HG03139 (cell line): ENCODE measurements at regions not wholly inside any gene's neighbourhood (a gene's known extent, or its start where the extent isn't known, plus 50 kb on each side); places are given as distances from the start of the nearest gene placed in this dataset.

Experiments
- ATAC-seq: cut with Tn5 transposase; IDR thresholded peaks from one replicate; pipeline ENCODE4 v1.9.1; 2021; ENCODE audit not compliant: unreplicated experiment

DNA sequence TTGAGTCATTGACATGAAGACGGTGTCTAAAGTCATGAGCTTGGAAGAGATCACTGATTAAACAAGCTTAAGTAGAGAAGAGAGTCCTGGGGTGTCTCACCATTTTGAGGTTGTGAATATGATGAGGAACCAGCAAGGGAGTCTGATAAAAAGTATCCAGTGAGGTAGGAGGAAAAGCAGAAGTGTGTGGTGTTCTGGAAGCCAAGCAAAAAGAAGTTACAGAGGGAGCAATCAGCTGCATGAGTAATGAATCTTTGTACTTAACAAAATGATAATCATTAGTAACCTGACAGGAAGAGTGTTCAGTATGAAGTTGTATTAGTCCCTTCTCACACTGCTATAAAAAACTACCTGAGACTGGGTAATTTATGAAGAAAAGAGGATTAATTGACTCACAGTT lies 131.3 kb downstream of the C11orf87 start:
- ATAC-seq: no peak

- no peak for ATAC-seq
Observed at GRCh38 chr11:109554951-109555350, 133.0 kb downstream of the C11orf87 start.

GRCh38 chr11:109564241-109564640 lies 142.3 kb downstream of the C11orf87 start:
- no peak for ATAC-seq

GRCh38 chr11:109582470-109582869 lies 160.5 kb downstream of the C11orf87 start:
- no peak for ATAC-seq

GRCh38 chr11:109584001-109584972 lies 162.3 kb downstream of the C11orf87 start:
- ATAC-seq: no peak

DNA sequence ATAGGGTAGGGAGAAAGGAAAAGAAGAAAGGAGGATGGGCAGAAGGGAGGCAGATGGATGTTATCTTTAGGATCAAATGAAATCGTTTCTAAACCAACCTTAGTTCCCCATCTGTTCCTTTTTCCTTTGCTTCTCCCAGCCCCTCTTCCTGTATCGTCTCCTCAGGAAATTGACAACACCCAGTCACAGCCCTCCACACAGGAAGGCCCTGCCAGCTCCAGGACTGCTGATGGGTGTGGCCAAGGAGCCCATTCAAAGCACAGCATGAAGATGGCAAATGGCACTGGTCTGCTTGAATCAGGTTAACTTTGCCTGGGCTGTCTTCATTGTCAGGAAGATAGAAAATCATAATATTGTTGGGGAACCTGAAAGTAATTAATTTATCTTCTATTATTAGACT lies 164.8 kb downstream of the C11orf87 start:
- ATAC-seq: no peak

- no peak for ATAC-seq
Observed at GRCh38 chr11:109590782-109591181, 168.8 kb downstream of the C11orf87 start.

DNA sequence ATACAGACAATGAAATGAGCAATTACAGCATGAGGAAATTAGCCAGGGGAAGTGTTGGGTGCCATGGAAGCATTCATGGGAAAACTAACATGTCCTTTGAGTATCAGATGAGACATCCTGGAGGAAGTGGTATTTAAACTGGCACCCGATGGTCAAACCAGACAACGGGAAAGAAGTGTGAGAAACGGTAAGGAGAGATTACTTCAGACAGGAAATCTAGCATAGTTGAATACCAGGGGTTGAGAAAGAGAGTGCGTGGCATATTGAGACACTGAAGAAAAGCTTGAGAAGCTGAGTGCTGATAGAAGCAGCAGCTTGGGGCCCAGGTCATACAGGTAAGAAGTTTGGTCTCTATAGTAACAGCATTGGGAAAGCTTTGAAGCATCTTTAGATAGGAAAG lies 175.3 kb downstream of the C11orf87 start:
- no peak for ATAC-seq

- no peak for ATAC-seq
Observed at GRCh38 chr11:109604481-109605400, 182.8 kb downstream of the C11orf87 start.

GRCh38 chr11:109606256-109606655 lies 184.3 kb downstream of the C11orf87 start:
- no peak for ATAC-seq

- no peak for ATAC-seq
Observed at GRCh38 chr11:109609454-109610185, 187.6 kb downstream of the C11orf87 start.

DNA sequence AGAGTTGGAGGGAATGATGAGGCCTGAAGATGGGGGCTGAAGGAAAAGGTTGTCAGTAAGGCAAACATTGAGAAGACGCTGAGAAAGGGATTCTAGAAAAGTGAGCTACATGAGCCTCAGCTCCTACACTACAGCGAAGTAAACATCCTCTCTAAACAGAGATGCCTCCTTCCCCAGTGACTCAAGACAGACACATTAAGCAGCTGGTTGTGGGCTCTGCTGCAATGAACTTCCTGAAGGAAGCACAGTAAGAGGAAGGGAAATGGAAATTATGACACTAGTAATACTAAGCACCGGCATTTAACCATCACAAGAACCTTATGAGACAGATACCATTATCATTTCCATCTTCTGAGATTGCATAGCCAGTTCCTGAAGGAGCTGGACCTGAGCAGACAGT lies 190.5 kb downstream of the C11orf87 start:
- ATAC-seq: no peak

GRCh38 chr11:109619498-109619897 lies 197.5 kb downstream of the C11orf87 start:
- no peak for ATAC-seq

- ATAC-seq: no peak
Observed at GRCh38 chr11:109629734-109630133, 207.7 kb downstream of the C11orf87 start.

DNA sequence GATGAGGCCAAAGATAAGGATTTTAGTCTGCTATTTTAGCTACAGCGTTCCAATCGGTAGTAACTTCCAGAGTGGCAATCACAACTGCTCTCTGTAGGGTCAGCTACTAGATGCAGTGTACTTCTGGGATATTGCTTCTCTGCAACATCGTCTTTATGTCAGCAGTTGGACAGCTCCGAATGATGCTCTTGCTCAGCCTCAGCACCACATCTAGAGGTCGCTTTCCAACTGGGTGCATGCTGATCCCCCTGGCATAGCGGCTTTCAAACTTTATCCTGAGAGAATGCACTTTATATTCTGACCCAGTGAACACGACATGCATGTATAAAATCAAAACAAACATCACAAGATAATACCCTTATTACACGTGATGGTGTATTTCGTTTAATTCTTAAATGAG lies 219.6 kb downstream of the C11orf87 start:
- no peak for ATAC-seq

- ATAC-seq: no peak
Observed at GRCh38 chr11:109644152-109644551, 222.2 kb downstream of the C11orf87 start.

DNA sequence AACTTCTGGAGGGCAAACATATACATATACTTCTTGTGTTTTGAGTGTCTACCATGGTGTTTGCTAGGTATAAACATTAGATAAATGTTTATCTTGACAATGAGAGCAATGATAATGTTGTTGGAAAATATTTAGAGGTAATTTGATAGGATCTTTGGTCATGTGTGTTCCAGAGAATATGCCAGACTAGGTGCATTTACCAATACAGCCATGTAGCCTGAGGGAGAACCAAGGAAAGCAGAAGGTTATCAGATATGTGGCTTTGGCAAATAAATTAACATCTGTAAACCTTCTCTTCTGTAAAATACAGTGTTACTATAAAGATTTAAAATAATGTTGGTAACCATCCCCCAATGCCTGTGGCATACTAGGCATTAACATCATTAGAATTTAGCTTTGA lies 226.8 kb downstream of the C11orf87 start:
- no peak for ATAC-seq

GRCh38 chr11:109654091-109654490 lies 232.1 kb downstream of the C11orf87 start:
- ATAC-seq: no peak

GRCh38 chr11:109658190-109658589 lies 236.2 kb downstream of the C11orf87 start:
- ATAC-seq: no peak

DNA sequence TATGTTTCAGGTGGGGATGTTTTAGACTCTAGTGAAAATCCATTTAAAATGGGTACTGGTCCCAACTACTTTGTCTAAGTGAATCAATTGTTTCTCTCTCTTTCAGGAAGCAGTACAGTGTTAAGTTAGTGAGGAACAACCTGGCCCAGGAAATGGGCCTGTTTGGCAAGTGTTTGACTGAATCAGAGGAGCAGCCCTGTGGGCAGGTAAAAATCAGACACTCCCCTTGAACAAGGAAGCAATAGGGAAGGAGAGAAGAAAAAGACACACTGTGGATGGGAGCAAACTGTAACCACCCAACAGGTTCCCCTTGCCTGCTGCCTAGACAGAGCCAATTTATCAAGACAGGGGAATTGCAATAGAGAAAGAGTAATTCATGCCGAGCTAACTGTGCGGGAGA lies 245.7 kb downstream of the C11orf87 start:
- no peak for ATAC-seq
